Loucy (cell line): ENCODE measurements at regions not wholly inside any gene's neighbourhood (a gene's known extent, or its start where the extent isn't known, plus 50 kb on each side); places are given as distances from the start of the nearest gene placed in this dataset.
"Not testable (repeated sequence)": the region's sequence is repeated elsewhere in the genome, so short reads cannot be mapped to it uniquely, and the experiment has no call there.

Experiments used
- CTCF ChIP-seq: fragments of 200-600 bp; sonication (generic); conservative IDR thresholded peaks from 2 replicates; pipeline ENCODE4 v1.5.1; 2014; ENCODE audit warnings: mild to moderate bottlenecking, antibody characterized with exemption, low read length
- EZH2phosphoT487 ChIP-seq: fragments of 200-600 bp; IDR thresholded peaks from 2 replicates; pipeline ENCODE4 v1.6.1; 2018; ENCODE audit warnings: antibody characterized with exemption, mild to moderate bottlenecking, moderate library complexity, borderline replicate concordance

GRCh38 chr11:112539281-112539555 is 278.6 kb upstream of the PLET1 start:
- not testable (repeated sequence) for TF ChIP-seq CTCF, EZH2phosphoT487
